GM19395 (cell line): ENCODE measurements at regions not wholly inside any gene's neighbourhood (a gene's known extent, or its start where the extent isn't known, plus 50 kb on each side); places are given as distances from the start of the nearest gene placed in this dataset.

Experiments
- ATAC-seq: cut with Tn5 transposase; IDR thresholded peaks from one replicate; pipeline ENCODE4 v1.9.1; 2021; ENCODE audit warnings: mild to moderate bottlenecking, moderate library complexity; ENCODE audit not compliant: unreplicated experiment

DNA sequence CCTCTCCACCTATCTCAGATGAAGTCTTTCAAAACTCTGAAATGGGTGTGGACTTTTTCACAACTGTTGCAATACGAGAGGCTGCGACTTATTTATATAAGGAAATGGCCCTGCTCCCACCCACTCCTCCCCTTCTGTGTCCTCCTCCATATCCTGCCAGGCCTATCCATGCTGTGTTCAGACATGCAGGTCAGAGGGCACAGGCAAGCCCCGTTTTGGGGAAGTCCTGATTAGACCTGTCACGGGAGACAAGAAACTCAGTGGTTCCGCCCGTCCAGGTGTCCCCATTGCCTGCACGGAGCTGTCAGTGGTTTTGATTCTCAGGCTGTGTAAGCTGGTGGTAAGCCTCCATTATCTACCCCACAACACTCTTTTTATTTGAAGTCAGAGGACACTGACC, 99.6 kb upstream of the MGAT5 start:
- peak; percentile 83 for ATAC-seq

DNA sequence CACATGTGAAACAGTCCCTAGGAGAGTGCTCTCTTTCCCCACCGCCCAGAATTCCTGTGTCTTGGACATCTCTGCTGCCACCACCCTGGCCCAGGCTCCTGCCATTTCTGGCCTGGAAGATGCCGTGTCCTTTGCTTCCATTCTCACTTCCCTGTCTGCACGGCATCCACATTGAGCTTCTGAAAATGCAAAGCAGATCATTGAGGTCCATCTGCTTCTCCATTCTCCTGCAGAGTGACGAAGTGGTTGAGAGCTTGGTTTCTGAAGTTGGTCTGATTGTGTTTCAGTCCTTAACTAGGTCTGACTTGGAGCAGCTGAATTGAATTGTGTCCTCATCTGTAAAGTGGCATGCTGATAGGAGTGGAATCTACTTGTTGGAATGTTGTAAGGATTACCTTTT, 98.7 kb upstream of the MGAT5 start:
- ATAC-seq, result peak; percentile 90

DNA sequence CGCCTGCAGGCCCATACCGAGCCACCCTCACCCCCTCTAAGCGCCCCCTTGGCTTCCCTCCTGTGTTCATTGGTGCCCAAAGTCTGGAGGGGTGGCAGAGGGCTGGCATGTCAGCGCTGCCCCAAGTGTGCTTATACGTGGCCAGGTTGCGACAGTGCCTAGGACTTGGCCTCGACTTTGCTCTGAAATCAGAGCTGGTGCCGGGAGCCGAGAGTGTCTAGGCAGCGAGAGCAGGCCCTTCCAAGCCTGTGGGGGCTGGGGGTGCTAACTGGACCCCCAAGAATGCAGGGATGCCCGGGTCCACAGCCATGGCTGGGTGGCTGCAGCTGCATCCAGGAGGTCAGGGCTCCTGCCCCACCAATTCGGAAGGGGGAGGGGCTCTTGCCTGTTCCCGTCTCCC, 95.6 kb upstream of the MGAT5 start:
- ATAC-seq, result no peak

DNA sequence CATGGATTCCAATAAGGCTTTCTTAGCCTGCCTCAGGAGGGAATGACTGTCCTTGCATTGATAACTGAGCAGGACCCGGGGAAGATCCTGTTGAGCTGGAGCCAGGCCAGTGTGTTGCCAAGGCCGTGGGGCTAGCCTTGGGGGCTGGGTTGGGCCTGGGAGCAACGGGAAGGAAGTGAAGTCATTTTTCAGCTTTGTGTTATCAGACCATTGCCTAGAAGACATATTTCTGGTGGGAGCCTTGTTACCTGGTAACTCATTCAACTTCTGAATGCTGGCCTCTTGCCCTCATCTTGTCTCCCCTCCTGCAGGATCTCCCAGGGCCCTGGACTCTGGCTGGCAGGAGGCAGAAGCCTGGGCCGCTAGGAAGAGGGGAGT, 92.7 kb upstream of the MGAT5 start:
- ATAC-seq, result no peak

DNA sequence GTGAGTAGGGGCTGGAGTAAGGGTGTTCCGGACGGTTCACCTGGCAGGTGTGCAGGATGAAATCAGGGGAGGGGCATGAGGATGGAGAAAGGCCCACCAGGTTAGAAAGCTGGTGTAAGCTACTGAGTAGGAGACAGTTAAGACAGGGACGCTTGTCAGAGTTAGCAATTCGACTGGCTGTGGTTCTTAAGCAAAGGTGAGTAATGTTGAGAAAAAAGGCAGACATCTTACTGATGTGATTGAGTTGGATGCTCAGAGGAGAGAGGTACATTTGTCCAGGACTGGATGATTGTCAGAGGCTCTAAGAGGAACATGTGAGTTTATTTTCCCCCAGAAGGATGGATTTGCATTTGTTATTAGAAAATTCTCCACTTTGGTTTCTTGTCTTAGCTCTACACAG, 90.5 kb upstream of the MGAT5 start:
- no peak for ATAC-seq

DNA sequence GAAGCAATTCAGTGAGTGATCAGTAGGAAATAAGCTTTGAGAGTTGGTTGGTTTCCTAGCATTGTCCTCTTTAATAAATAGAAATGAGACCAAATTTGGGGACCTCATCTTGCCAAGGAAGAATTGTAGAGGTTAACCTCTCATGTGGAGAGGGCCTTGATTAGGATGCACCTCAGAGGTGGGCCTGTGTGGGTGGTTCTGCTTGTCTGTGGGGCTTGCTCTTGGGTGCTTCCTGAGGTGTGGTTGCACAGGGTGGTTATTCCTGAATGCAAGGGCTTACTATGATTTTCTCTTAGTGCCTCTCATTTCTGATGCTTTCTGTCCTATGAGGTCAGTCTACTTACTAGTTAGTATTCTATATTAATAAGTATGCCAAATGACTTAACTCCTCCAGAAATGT, 89.6 kb upstream of the MGAT5 start:
- ATAC-seq, result no peak

DNA sequence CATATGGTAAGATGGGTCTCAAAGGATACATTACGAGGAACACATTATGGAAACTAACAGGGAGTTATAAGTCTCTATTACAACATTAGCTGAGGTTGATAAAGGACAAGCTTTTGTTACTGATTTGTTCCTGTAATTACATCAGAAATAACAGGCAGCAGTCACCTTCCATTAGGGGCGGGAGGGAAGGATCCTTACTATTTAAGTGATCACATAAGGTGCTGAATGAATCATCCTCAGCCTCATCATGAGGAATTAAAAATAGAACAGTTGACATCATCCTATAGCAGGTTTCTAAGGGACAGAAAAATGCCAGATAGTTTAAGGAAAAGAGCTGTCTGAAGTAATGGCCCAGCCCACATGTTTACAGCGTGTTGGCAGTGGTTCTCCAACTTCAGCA, 86.9 kb upstream of the MGAT5 start:
- ATAC-seq, result no peak

DNA sequence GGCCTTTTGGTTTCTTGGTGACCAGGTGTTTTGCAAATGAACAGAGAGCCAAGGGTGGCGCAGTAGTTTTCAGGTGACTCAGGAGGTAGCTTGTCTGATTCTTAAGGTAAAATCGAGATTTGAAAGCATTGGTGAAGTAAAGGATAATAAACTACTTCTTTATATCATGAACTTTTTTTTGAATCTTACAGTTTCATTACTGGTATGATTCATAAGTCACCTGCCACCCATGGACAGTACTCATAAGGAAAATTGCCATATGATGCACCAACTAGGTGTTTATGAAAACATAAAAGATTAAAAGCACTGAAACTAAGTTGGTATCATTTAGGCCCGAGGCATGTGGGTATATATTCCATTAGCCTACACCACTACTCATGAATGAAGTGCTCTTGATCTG, 84.1 kb upstream of the MGAT5 start:
- peak; percentile 58 for ATAC-seq

DNA sequence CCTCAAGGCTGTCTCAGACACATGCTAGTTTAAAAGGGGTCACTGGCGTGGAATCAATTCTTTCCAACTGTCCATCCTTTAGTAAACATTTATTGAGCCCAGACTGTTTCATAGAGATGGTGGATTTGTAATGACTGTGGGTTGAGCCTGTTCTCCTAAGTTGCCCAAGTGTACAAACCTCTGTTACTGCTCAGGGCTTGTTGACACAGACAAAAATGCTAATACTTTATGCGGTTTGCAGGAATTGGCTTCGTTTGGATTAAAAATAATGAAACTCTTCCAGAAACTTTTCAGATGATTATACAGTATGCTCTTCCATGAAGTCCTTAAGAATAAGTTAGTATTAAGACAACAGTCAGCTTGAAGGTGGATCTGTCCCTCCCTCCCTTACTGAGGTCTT, 83.6 kb upstream of the MGAT5 start:
- peak; percentile 5 for ATAC-seq

DNA sequence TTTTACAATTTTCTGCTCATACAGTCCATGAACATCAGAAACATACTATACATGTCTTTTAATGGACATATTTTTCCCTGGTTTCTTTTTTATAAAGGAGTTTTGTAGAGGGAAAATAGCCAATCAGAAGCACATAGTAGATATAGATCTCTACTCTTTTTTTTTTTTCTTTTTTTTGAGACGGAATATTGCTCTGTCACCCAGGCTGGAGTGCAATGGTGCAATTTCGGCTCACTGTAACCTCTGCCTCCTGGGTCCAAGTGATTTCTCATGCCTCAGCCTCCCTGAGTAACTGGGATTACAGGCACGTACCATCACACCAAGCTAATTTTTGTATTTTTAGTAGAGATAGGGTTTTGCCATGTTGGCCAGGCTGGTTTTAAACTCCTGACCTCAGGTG, 83.2 kb upstream of the MGAT5 start:
- ATAC-seq, result no peak

DNA sequence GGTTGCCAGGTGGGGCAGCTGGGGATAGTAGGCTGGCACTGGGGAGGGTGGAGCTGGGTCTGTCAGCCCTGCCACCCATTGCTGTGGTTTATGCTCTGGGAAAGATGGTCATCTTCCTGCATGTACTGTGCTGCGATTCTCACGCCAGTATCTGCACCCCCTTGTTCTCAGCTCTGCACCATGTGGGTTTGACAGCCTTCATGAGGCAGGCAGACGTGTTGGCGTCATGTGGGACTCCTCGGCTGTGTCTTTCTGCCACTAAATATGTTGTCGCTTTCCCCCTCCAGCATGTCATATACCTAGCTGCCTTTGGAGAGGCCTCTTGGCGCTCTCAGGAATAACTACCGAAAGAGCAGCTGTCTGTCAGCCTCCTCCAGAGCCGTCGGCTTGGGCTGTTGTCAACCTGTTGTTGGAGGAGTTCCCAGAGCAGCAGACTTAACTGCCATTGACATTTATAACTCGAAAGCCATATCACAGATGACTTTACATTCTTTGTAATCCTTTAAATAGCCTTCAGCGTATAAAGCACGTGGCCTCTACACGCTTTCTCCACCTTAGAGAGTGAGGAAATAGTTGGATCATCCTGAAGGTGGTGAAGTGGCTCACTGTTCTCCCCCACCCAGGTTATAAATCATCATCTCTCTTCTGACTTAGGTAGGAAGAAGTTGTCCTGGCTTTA, 80.4 kb upstream of the MGAT5 start:
- no peak for ATAC-seq

DNA sequence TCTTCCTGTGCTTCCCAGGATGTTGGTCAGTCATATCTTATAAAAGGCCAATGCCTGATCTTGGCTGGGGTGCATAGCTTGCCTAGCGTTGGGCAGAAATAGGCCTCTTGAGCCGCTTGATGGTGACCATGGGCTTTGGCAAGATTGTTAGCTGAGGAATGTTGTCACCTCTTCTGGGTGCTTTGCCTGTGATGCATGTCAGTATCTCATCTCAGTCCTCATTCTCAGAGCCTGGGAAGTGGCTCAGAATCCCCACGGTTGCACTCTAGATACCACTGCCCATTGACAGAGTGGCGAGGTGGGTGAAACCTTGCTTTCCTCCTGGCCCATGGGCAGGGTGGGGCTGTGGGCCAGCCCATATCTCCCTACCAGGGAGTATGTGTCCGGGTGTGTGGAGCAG, 79.2 kb upstream of the MGAT5 start:
- no peak for ATAC-seq

DNA sequence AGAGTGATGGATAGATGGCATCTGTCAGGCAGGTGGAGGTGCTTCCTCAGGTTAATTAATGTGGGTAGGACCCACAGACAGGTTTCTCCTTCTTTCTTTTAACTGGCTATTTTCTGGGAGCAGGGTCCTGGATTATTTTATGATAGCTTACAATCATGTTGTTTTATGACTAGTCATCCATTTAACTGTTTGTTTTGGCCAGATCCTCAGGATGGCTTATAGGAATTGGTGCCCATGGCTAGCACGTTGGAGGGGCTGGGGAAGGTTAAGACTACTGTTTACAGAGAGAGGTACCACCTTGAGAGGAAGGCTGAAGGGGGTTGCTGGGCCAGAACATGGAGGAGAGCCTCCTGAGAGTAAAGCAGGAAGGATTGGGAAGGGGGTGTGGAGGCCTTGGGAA, 78.0 kb upstream of the MGAT5 start:
- ATAC-seq, result no peak

DNA sequence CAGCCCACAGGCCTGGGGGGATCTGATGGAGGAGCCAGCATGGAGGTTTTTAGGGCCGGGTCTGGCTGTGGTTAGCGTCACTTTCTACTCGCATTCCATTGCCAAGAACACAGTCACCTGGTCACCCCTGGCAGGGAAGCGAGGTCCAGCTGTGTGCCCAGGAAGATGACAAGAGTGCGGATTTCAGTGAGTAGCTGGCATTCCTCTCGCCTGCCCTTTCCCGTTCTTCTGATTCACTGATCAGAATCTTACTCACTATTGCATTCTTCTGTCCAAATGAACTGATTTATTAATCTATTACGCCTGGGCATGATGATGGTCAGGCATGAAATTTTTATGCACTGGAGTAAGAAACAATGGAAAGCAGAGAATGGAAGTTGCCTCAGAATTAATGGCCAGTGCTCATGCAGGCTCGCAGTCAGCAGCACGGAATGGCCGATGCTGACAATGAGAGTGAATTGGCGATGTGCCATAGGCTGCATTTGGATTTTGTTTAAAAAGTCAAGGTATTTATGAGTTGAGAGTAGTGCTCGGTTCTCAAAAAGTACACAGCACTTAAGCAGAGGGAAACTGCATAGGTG, 76.4 kb upstream of the MGAT5 start:
- ATAC-seq, result no peak

DNA sequence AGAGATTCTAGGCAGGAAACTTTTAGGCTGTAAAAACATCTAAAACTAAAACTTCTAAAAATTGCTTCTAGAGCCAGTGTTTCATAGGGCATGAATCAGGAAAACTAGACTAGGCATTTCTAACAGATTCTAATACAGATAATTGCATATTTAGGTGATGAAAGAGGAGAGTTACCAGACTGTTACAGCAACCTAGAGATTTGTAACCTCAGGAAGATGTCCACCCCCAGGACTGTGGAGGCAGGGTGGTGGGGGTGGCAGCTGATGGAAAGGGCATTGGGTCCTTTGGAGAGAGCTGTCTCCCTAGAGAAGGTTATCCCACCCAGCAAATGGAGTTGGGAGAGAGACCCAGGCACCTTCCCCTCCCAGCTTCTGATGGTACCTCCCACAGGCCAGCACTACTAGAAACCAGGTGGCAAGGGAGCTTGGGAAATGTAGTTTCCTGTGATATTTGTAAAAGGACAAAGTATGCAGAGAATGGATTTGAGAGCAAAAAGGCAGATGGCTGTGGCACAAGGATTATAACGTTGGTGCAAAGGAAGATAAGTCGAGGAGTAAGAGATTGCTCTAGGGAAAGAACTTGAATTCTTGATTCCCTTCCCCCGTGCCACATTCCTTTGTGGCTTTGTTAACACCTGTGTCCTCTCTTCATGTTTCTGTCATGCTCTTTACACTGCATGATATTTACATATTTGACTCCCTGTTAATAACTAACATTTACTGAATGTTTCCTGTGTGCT, 75.6 kb upstream of the MGAT5 start:
- ATAC-seq, result peak; percentile 61

DNA sequence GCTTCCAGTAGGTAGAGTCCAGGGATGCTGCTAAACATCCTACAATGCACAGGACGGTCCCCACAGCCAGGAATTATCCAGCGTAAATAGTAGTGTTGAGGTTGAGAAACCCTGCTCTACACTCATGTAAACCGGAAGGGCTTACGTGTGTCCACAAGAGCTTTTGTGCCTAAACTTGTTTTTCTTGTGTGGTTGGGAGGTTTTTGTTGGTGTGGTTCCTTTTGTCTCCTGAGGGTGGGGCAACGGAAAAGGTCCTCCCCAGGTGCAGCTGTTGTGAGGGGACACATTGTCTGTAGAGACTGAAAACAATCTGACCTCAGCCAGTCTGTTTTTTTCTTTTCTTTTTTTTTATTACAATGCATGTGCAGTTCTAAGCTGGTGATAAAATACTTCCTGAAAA, 72.7 kb upstream of the MGAT5 start:
- ATAC-seq, result peak; percentile 62

DNA sequence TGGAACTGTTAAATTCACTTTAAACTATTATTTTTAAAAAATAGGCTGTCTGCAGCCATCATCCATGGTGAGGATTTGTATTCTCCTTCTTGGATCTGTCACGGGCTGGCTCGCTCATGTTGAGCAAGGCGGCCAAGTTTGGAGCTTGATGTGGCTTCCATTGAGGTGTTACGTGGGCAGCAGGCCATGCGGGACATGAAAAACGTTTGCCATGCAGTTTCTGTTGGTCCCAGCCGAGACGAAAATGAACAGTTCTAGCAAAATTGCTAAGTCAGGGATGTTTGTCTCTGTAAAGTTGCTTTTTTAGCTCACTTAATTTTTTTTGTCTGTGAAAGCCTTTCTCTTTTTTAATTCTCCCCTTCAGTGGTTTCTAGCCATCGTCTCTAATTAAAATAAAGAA, 70.2 kb upstream of the MGAT5 start:
- ATAC-seq, result no peak

DNA sequence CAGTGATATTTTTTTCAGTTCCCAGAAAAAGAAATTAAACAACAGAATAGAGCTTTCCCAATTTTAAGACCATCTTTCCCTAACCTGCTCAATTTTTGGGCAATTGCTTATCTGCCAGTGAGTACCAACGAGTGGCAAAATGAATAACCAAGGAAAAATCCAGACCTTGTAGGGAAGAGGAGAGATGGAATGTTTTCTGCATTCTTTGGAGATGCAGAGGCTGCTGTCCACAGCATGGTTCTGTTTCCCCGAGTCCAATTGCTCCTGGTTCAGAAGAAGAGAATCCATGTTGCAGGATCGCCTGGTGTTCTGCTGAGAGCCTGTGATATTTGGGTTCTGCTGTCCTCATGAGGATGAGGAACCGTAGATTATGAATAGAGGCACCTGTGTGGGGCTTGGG, 68.2 kb upstream of the MGAT5 start:
- ATAC-seq, result no peak

DNA sequence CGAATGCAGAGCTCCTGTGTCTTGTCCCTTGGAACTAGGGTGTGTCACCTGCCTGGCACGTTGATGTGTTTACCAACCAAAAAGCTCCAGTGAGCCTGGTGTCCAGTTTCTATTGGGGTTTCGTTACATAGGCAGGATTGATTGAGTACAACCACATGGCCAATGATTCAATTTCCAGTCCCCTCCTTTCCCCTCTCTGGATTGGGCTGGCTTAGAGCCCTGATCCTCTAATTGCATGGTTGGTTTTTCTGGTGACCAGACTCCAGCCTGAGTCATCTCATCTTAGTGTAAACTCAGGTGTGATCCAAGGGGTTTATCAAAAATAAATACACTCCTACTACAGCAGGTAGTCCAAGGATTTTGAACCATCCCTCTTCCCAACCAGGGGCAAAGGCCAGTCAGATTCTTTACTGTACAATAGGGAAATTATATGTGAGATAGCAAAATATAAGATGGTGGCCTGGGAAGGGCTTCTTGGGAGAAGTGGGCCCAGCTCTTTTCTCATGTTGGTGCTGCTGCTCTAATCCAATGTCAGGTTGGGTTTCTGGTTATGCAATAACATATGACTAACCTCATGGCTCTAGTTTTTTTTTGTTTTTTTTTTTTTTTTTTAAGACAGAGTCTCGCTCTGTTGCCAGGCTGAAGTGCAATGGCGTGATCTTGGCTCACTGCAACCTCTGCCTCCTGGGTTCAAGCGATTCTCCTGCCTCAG, 64.7 kb upstream of the MGAT5 start:
- no peak for ATAC-seq

DNA sequence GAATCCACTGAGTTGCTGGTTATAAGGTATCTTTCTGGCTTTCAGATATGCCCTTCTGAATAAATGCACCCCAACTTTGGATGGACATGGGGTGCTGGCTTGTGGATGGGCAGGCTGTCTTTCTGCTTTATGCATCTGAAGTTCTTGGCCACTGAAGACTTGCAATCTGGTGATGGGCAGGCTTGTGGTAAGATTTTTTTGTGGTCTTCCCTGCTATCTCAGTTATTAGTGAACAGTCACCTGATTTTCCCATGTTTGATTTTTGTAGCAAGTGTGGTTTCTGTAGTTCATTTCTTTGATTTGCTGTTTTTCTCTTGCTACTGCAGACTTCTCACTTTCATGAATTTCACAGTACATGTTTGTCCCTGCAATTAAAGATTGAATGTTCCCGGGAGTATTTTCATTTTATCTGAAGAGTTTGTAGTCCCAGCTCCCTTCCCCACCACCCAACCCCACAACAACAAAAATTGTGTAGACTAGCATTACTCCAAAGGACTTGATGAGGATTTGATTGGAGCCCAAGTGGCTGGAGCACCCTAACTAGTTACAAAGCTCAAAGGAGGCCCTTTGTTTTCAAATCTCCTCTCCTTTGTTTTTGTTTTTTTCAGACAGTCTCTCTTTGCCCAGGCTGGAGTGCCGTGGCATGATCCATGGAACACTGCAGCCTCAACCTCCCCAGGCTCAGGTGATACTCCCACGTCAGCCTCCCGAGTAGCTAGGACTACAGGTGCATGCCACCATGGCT, 63.6 kb upstream of the MGAT5 start:
- ATAC-seq, result no peak

DNA sequence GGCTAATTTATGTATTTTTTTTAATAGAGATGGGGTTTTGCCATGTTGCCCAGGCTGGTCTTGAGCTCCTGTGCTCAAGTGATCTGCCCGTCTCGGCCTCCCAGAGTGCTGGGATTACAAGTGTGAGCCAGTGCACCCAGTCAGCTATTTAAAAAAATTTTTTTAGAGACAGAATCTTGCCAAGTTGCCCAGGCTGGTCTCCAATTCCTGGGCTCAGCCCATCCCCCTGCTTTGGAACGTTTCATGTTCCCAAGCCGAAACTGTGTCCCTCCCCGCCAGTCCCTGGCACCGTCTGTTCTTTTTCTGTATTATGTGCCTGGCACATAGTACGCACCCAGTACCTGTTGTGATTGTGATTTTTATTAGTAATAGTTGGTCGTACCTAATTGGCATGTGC, 63.1 kb upstream of the MGAT5 start:
- ATAC-seq, result no peak
